HCT116 (cell line): ENCODE measurements at regions not wholly inside any gene's neighbourhood (a gene's known extent, or its start where the extent isn't known, plus 50 kb on each side); places are given as distances from the start of the nearest gene placed in this dataset.

Experiments used
- ATAC-seq: fragments of 200-7000 bp; cut with Tn5 transposase; 2 replicates; pipeline ENCODE4 v1.9.1; 2020; ENCODE audit warnings: mild to moderate bottlenecking, moderate library complexity
- BruUV-seq: library from RNA; stranded (reverse); fragments of 400-500 nt; replicated peaks from 2 replicates; lab custom pipeline; 2021; lab: Mats Ljungman, UMichigan
- CTCF ChIA-PET: fragments of 300-600 bp; sonication (Branson Sonifier 250); formaldehyde crosslinking; loops from one replicate; lab custom pipeline; 2021; ENCODE audit warnings: antibody characterized with exemption; lab: Charles Lee
- POLR2A ChIA-PET: fragments of 300-600, 350-600 bp; sonication (Branson Sonifier 250); formaldehyde crosslinking; loops from one replicate; lab custom pipeline; 2021; ENCODE audit warnings: antibody characterized with exemption; lab: Charles Lee
- RAD21 ChIA-PET, 2 experiments: fragments of 300-600 bp; sonication (Branson Sonifier 250); formaldehyde crosslinking; loops; one replicate each; lab custom pipeline; 2023; ENCODE audit warnings: low total read pairs in 2 of 2; ENCODE audit not compliant: uncharacterized antibody in 2 of 2, unreplicated experiment in 2 of 2, low non-redundant PET in 1 of 2; lab: Charles Lee
- DNase-seq: peaks from one replicate; pipeline ENCODE4 v3.0.0-alpha.2; 2010; ENCODE audit warnings: low read depth, low spot score
- H2AFZ ChIP-seq: fragments of 200-600 bp; shearing (Covaris generic), sonication (generic); 2 replicates; pipeline ENCODE4 v1.6.1; 2017; ENCODE audit warnings: low read depth, mixed run types, mixed read lengths, antibody characterized with exemption, low read length; ENCODE audit not compliant: poor library complexity, severe bottlenecking
- H3K27ac ChIP-seq: 2 replicates; pipeline ENCODE4 v1.5.1; 2012; ENCODE audit warnings: low read depth, low read length
- H3K27me3 ChIP-seq: fragments of 200-600 bp; sonication (generic); 2 replicates; pipeline ENCODE4 v1.6.1; 2016; ENCODE audit warnings: mixed run types, low read length, mixed read lengths; ENCODE audit not compliant: insufficient read depth
- H3K36me3 ChIP-seq, 2 experiments: fragments of 200-500 bp in 1 of 2; fragments of 200-600 bp in 1 of 2; sonication (Bioruptor generic) in 1 of 2; sonication (generic) in 1 of 2; 2 replicates each; pipeline versions ENCODE4 v1.5.1 to v1.6.1; 2014 to 2016; ENCODE audit warnings: low read length in 2 of 2, inconsistent platforms in 1 of 2, mixed read lengths in 1 of 2, mixed run types in 1 of 2; ENCODE audit not compliant: insufficient read depth in 2 of 2, control insufficient read depth in 1 of 2
- H3K4me1 ChIP-seq, 2 experiments: fragments of 200-600 bp in 1 of 2; sonication (generic) in 1 of 2; 2 replicates each; pipeline versions ENCODE4 v1.5.1 to v1.6.1; 2012 to 2017; ENCODE audit warnings: low read length in 2 of 2, inconsistent platforms in 1 of 2, mild to moderate bottlenecking in 1 of 2, mixed read lengths in 1 of 2, mixed run types in 1 of 2, moderate library complexity in 1 of 2; ENCODE audit not compliant: insufficient read depth in 2 of 2, control insufficient read depth in 1 of 2
- H3K4me2 ChIP-seq: fragments of 200-600 bp; sonication (generic); 2 replicates; pipeline ENCODE4 v1.6.1; 2017; ENCODE audit warnings: mixed run types, low read length, mixed read lengths
- H3K4me3 ChIP-seq, 2 experiments: fragments of 200-600 bp in 1 of 2; sonication (generic) in 1 of 2; replicated peaks in 1 of 2; 2 replicates each; pipeline ENCODE4 v1.5.1; 2011 to 2016; ENCODE audit warnings: low read length in 2 of 2, control low read depth in 1 of 2, low read depth in 1 of 2, mild to moderate bottlenecking in 1 of 2, mixed read lengths in 1 of 2, mixed run types in 1 of 2
- H3K79me2 ChIP-seq: fragments of 200-600 bp; sonication (generic); 2 replicates; pipeline ENCODE4 v1.6.1; 2017; ENCODE audit warnings: mild to moderate bottlenecking, mixed run types, low read length, moderate library complexity, mixed read lengths; ENCODE audit not compliant: insufficient read depth
- H3K9ac ChIP-seq: fragments of 200-600 bp; sonication (generic); 2 replicates; pipeline ENCODE4 v1.6.1; 2016; ENCODE audit warnings: low read length, mixed read lengths
- H3K9me2 ChIP-seq: fragments of 200-600 bp; sonication (generic), shearing (Covaris generic); 2 replicates; pipeline ENCODE4 v1.6.1; 2017; ENCODE audit warnings: mixed run types, mild to moderate bottlenecking, moderate library complexity; ENCODE audit not compliant: insufficient read depth
- H3K9me3 ChIP-seq, 2 experiments: fragments of 200-500 bp in 1 of 2; fragments of 200-600 bp in 1 of 2; sonication (Bioruptor generic) in 1 of 2; sonication (generic) in 1 of 2; 2 replicates each; pipeline ENCODE4 v1.6.1; 2014 to 2017; ENCODE audit warnings: low read length in 2 of 2, mixed read lengths in 2 of 2, inconsistent platforms in 1 of 2, low read depth in 1 of 2, mild to moderate bottlenecking in 1 of 2, mixed run types in 1 of 2, moderate library complexity in 1 of 2; ENCODE audit not compliant: control insufficient read depth in 1 of 2, insufficient read depth in 1 of 2
- H4K20me1 ChIP-seq: fragments of 200-600 bp; sonication (generic), shearing (Covaris generic); 2 replicates; pipeline ENCODE4 v1.6.1; 2017; ENCODE audit warnings: mixed run types, mild to moderate bottlenecking, moderate library complexity; ENCODE audit not compliant: insufficient read depth
- ATF3 ChIP-seq: IDR thresholded peaks from 2 replicates; pipeline ENCODE4 v1.6.1; 2012
- CEBPB ChIP-seq: IDR thresholded peaks from 2 replicates; pipeline ENCODE4 v1.6.1; 2012; ENCODE audit warnings: low read depth
- EZH2 ChIP-seq: fragments of 200-600 bp; sonication (generic); IDR thresholded peaks from 2 replicates; pipeline ENCODE4 v1.6.1; 2017; ENCODE audit warnings: antibody characterized with exemption, mixed run types
- JUND ChIP-seq: IDR thresholded peaks from 2 replicates; pipeline ENCODE4 v1.6.1; 2012
- MAX ChIP-seq: IDR thresholded peaks from 2 replicates; pipeline ENCODE4 v1.6.1; 2012
- POLR2A ChIP-seq: IDR thresholded peaks from 2 replicates; pipeline ENCODE4 v1.7.0; 2011; ENCODE audit warnings: borderline replicate concordance; ENCODE audit not compliant: insufficient read depth, insufficient read length; ENCODE audit errors: extremely low read depth
- POLR2AphosphoS5 ChIP-seq: IDR thresholded peaks from 2 replicates; pipeline ENCODE4 v1.6.1; 2011; ENCODE audit warnings: mild to moderate bottlenecking, low read depth, low read length, moderate library complexity
- RAD21 ChIP-seq: IDR thresholded peaks from 2 replicates; pipeline ENCODE4 v1.6.1; 2012; ENCODE audit warnings: low read depth, mild to moderate bottlenecking
- TCF7L2 ChIP-seq: IDR thresholded peaks from 2 replicates; pipeline ENCODE4 v1.7.0; 2011; ENCODE audit warnings: borderline replicate concordance, inconsistent platforms; ENCODE audit not compliant: insufficient read depth, insufficient read length; ENCODE audit errors: extremely low read depth
- YY1 ChIP-seq: IDR thresholded peaks from 2 replicates; pipeline ENCODE4 v1.6.1; 2011; ENCODE audit warnings: low read length, low read depth, moderate library complexity, mild to moderate bottlenecking; ENCODE audit not compliant: insufficient replicate concordance; ENCODE audit errors: extremely low read depth
- ZFX ChIP-seq: fragments of 450-650 bp; IDR thresholded peaks from 2 replicates; pipeline ENCODE4 v1.6.1; 2017
- ZNF274 ChIP-seq: fragments of 200-500 bp; sonication (Bioruptor generic); IDR thresholded peaks from 2 replicates; pipeline ENCODE4 v1.6.1; 2014; ENCODE audit warnings: mild to moderate bottlenecking, low read depth, low read length, inconsistent platforms
- intact Hi-C: fragments of 100-400 bp; cut with micrococcal nuclease; formaldehyde crosslinking; loops from 2 replicates; pipeline ENCODE4 v1.10.0; 2022

- Histone ChIP-seq H3K4me2 (no peak overlapping the region), H3K9me2 (no peaks in the 10 kb centered on the region), H3K27ac (no peak overlapping the region), H3K9ac (no peak overlapping the region), H3K36me3 (no peaks in the 10 kb centered on the region), H4K20me1 (no peaks in the 10 kb centered on the region), H2AFZ (no peak overlapping the region), H3K4me1 (no peaks in the 10 kb centered on the region), H3K9me3 (no peaks in the 10 kb centered on the region), H3K79me2 (no peaks in the 10 kb centered on the region), H3K4me3 (no peak overlapping the region), H3K27me3 (no peaks in the 10 kb centered on the region)
- ChIA-PET CTCF (no interaction called here), POLR2A (no interaction called here), RAD21 (no interaction called here)
- ATAC-seq (no peak), DNase-seq (no peak)
- BruUV-seq, result no TSS peak
- TF ChIP-seq POLR2A (no peak), YY1 (no peak), POLR2AphosphoS5 (no peak), ZNF274 (no peak), EZH2 (no peak), JUND (no peak), RAD21 (no peak)
- intact Hi-C loops, result no loop called here
These were observed 521.5 kb downstream of the PDCD6IP start for GRCh38 chr3:34319881-34320280.

GRCh38 chr3:34323517-34323916, 525.1 kb downstream of the PDCD6IP start:
- H3K4me2 ChIP-seq, result no peak overlapping the region
- H3K4me1 ChIP-seq, result no peaks in the 10 kb centered on the region
- H3K27me3 ChIP-seq, result no peaks in the 10 kb centered on the region
- no peak overlapping the region for H2AFZ ChIP-seq
- no peaks in the 10 kb centered on the region; a peak in 1 of 4 replicates for H3K9me3 ChIP-seq
- POLR2A ChIA-PET, result no interaction called here
- TF ChIP-seq MAX, result no peak
- no peak for TF ChIP-seq RAD21
- TF ChIP-seq ZNF274, result no peak
- no peak for TF ChIP-seq YY1
- TF ChIP-seq ATF3, result no peak
- no peak for TF ChIP-seq POLR2AphosphoS5
- no peak for TF ChIP-seq CEBPB
- TF ChIP-seq TCF7L2, result no peak
- no peak for TF ChIP-seq ZFX
- intact Hi-C loops, result no loop called here
- H3K9ac ChIP-seq, result no peak overlapping the region
- no peak overlapping the region for H3K4me3 ChIP-seq
- H4K20me1 ChIP-seq, result no peaks in the 10 kb centered on the region
- ATAC-seq, result no peak
- no peak overlapping the region for H3K27ac ChIP-seq
- H3K36me3 ChIP-seq, result no peaks in the 10 kb centered on the region
- BruUV-seq, result no TSS peak
- H3K79me2 ChIP-seq, result no peaks in the 10 kb centered on the region
- RAD21 ChIA-PET, result no interaction called here
- no peaks in the 10 kb centered on the region for H3K9me2 ChIP-seq
- CTCF ChIA-PET, result no interaction called here
- DNase-seq, result no peak
